K562 (cell line): ENCODE measurements at regions not wholly inside any gene's neighbourhood (a gene's known extent, or its start where the extent isn't known, plus 50 kb on each side); places are given as distances from the start of the nearest gene placed in this dataset.

ENCODE experiments used
- ATAC-seq: fragments of 200-7000 bp; cut with Tn5 transposase; 3 replicates; pipeline ENCODE4 v1.9.1; 2020; ENCODE audit warnings: moderate library complexity
- BruUV-seq: library from RNA; stranded (reverse); fragments of 400-500 nt; replicated peaks from 2 replicates; lab custom pipeline; 2021; lab: Mats Ljungman, UMichigan
- CTCF ChIA-PET: fragments of 300-600 bp; formaldehyde crosslinking; extraction: SDS; loops from one replicate; lab custom pipeline; 2021; ENCODE audit warnings: low intra/inter-chr PET ratio; lab: Yijun Ruan, JAX
- POLR2A ChIA-PET: fragments of 300-600, 350-650 bp; sonication (Branson Sonifier 250); formaldehyde crosslinking; extraction: SDS; loops from one replicate; lab custom pipeline; 2021; ENCODE audit warnings: antibody characterized with exemption, inconsistent platforms; lab: Yijun Ruan, JAX
- DNase-seq, 4 experiments: peaks; one replicate each; pipeline versions ENCODE4 v3.0.0 to v3.0.0-alpha.2; 2011 to 2018; ENCODE audit warnings: low spot score in 3 of 4, mixed read lengths in 3 of 4; ENCODE audit errors: extremely low read depth in 1 of 4
- FAIRE-seq: peaks from 2 replicates; lab custom pipeline; 2011; peaks lifted over from hg19 to GRCh38; lab: Jason Lieb, UNC
- H2AFZ ChIP-seq: 2 replicates; pipeline ENCODE4 v1.6.0; 2011; ENCODE audit warnings: low read depth, low read length, control low read depth, inconsistent platforms
- H3K27ac ChIP-seq: fragments of 200-600 bp; 3 replicates; pipeline ENCODE4 v1.8.0; 2011; ENCODE audit warnings: low read depth, mild to moderate bottlenecking, control low read depth, inconsistent platforms, low read length, moderate library complexity, mixed read lengths; ENCODE audit errors: extremely low read depth
- H3K27me3 ChIP-seq, 2 experiments: fragments of 300-600 bp in 1 of 2; 2 replicates in 1 of 2; 3 replicates in 1 of 2; pipeline versions ENCODE4 v1.6.0 to v1.8.0; 2011; ENCODE audit warnings: inconsistent platforms in 2 of 2, low read length in 2 of 2, mild to moderate bottlenecking in 1 of 2, mixed read lengths in 1 of 2, moderate library complexity in 1 of 2; ENCODE audit not compliant: control insufficient read depth in 2 of 2, insufficient read depth in 2 of 2
- H3K36me3 ChIP-seq: fragments of 300-600 bp; 3 replicates; pipeline ENCODE4 v1.8.0; 2011; ENCODE audit warnings: mild to moderate bottlenecking, low read length, inconsistent platforms; ENCODE audit not compliant: control insufficient read depth, insufficient read depth
- H3K4me1 ChIP-seq, 2 experiments: fragments of 200-600 bp in 1 of 2; replicated peaks in 1 of 2; 2 replicates in 1 of 2; 3 replicates in 1 of 2; pipeline versions ENCODE4 v1.5.1 to v1.8.0; 2011; ENCODE audit warnings: inconsistent platforms in 2 of 2, low read length in 2 of 2, mild to moderate bottlenecking in 1 of 2, mixed read lengths in 1 of 2, moderate library complexity in 1 of 2; ENCODE audit not compliant: control insufficient read depth in 2 of 2, insufficient read depth in 2 of 2
- H3K4me2 ChIP-seq: 2 replicates; pipeline ENCODE4 v1.6.1; 2011; ENCODE audit warnings: low read length, control low read depth, inconsistent platforms, mixed read lengths; ENCODE audit not compliant: insufficient read depth
- H3K4me3 ChIP-seq: fragments of 200-600 bp; sonication (generic), shearing (Covaris generic); 2 replicates; pipeline ENCODE4 v1.5.1; 2016; ENCODE audit warnings: control low read depth, inconsistent platforms
- H3K79me2 ChIP-seq: fragments of 200-600 bp; 3 replicates; pipeline ENCODE4 v1.8.0; 2011; ENCODE audit warnings: low read length, inconsistent platforms; ENCODE audit not compliant: control insufficient read depth, insufficient read depth
- H3K9ac ChIP-seq, 2 experiments: 2 replicates each; pipeline versions ENCODE4 v1.6.0 to v1.6.1; 2011; ENCODE audit warnings: low read depth in 2 of 2, low read length in 2 of 2, control low read depth in 1 of 2, inconsistent platforms in 1 of 2, mild to moderate bottlenecking in 1 of 2, mixed read lengths in 1 of 2; ENCODE audit not compliant: insufficient read depth in 1 of 2
- H3K9me1 ChIP-seq: one replicate; pipeline ENCODE4 v1.6.0; 2011; ENCODE audit warnings: inconsistent platforms, mild to moderate bottlenecking, low read length, moderate library complexity; ENCODE audit not compliant: control insufficient read depth, insufficient read depth
- H3K9me3 ChIP-seq: replicated peaks from 2 replicates; pipeline ENCODE4 v1.5.1; 2011; ENCODE audit warnings: low read depth, low read length, inconsistent platforms; ENCODE audit not compliant: control insufficient read depth, insufficient read depth
- H4K20me1 ChIP-seq: replicated peaks from 2 replicates; pipeline ENCODE4 v1.6.1; 2011; ENCODE audit warnings: low read length, inconsistent platforms, mixed read lengths; ENCODE audit not compliant: control insufficient read depth, insufficient read depth
- ARID4B ChIP-seq: sonication (generic); formaldehyde crosslinking; IDR thresholded peaks from 2 replicates; pipeline ENCODE4 v1.8.0; 2022; ENCODE audit warnings: mild to moderate bottlenecking, missing genetic modification reagents
- LARP7 ChIP-seq: fragments of 450-650 bp; IDR thresholded peaks from 2 replicates; pipeline ENCODE4 v1.6.1; 2016
- LCOR ChIP-seq: sonication (generic); formaldehyde crosslinking; IDR thresholded peaks from 2 replicates; pipeline ENCODE4 v1.8.0; 2022; ENCODE audit warnings: mild to moderate bottlenecking, missing genetic modification reagents
- RBM14 ChIP-seq: fragments of 200-400 bp; formaldehyde crosslinking; IDR thresholded peaks from 2 replicates; pipeline ENCODE4 v1.6.1; 2018; ENCODE audit warnings: low read depth, mild to moderate bottlenecking, low read length, moderate library complexity, borderline replicate concordance; ENCODE audit not compliant: insufficient read depth
- RNF2 ChIP-seq: sonication (generic); IDR thresholded peaks from 2 replicates; pipeline ENCODE4 v1.6.1; 2016
- SAP30 ChIP-seq: fragments of 200-600 bp; sonication (generic); IDR thresholded peaks from 2 replicates; pipeline ENCODE4 v1.6.1; 2012; ENCODE audit warnings: borderline replicate concordance, low read depth, mild to moderate bottlenecking, moderate library complexity, low read length, control low read depth, inconsistent platforms; ENCODE audit not compliant: insufficient read depth, poor library complexity, severe bottlenecking
- SIN3A ChIP-seq, 2 experiments: fragments of 150-350 bp in 1 of 2; IDR thresholded peaks; 2 replicates each; pipeline ENCODE4 v1.6.1; 2011 to 2016; ENCODE audit warnings: borderline replicate concordance in 2 of 2, low read depth in 2 of 2, low read length in 2 of 2, mild to moderate bottlenecking in 2 of 2, moderate library complexity in 2 of 2; ENCODE audit not compliant: control insufficient read depth in 1 of 2
- STAT5A ChIP-seq: IDR thresholded peaks from 2 replicates; pipeline ENCODE4 v1.6.1; 2012; ENCODE audit warnings: low read length, inconsistent platforms, borderline replicate concordance
- ZC3H11A ChIP-seq: IDR thresholded peaks from 2 replicates; pipeline ENCODE4 v1.6.1; 2012; ENCODE audit warnings: low read depth, low read length, improper control_type of control experiment
- ZNF224 ChIP-seq: sonication (generic); formaldehyde crosslinking; IDR thresholded peaks from 2 replicates; pipeline ENCODE4 v1.8.0; 2022; ENCODE audit warnings: mild to moderate bottlenecking, missing genetic modification reagents
- ZNF431 ChIP-seq: sonication (generic); formaldehyde crosslinking; IDR thresholded peaks from 2 replicates; pipeline ENCODE4 v1.8.0; 2022; ENCODE audit warnings: mild to moderate bottlenecking, missing genetic modification reagents
- ZNF740 ChIP-seq, 3 experiments: fragments of 200-800 bp in 1 of 3; sonication (Bioruptor generic) in 1 of 3; sonication (generic) in 1 of 3; formaldehyde crosslinking in 1 of 3; IDR thresholded peaks; 2 replicates each; pipeline versions ENCODE4 v1.6.1 to v1.8.0; 2016 to 2022; ENCODE audit warnings: mild to moderate bottlenecking in 2 of 3, missing compliant biosample characterization in 2 of 3, missing genetic modification characterization in 2 of 3, missing genetic modification reagents in 1 of 3
- WGBS: fragments of 100-300 bp; shearing (Covaris generic); methylation state at CpG from one replicate; pipeline ENCODE4 v1.1.6; 2016; ENCODE audit warnings: low coverage, mixed read lengths; ENCODE audit not compliant: insufficient coverage; ENCODE audit errors: missing lambda C conversion rate; 5-methylcytosine and 5-hydroxymethylcytosine counted together
- in situ Hi-C: fragments of 300-500 bp; cut with MboI; formaldehyde crosslinking; loops from 4 replicates; pipeline ENCODE4 v1.15.0; 2018; ENCODE audit warnings: inconsistent platforms, mixed read lengths
- intact Hi-C: fragments of 100-400 bp; cut with micrococcal nuclease; formaldehyde crosslinking; loops from 2 replicates; pipeline ENCODE4 v1.14.2; 2022
- TF ChIP-seq, protein P1 (sequence below): fragments of 250-450 bp; sonication (Bioruptor Pico); IDR thresholded peaks from 2 replicates; pipeline ENCODE4 v1.4.0; 2020; ENCODE audit warnings: mild to moderate bottlenecking, moderate library complexity

DNA sequence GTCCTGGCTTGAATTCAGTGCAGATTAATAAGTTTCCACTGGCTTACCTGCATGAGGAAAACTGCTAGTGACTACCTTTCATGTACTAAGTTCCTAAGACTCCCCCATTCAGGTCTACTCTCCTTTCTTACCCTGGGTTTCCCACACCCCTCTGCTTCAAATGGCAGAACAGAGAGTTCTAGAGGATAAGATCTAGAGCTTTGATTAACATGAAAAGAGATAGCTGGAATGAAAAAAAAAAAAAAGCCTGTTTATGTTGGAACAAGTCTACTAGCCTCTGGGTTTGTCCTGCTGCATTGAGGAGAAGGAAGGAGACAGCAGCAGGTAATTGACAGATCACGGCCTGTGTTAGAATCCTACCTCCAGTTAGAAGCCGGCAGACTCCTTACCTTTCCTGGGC, 201.4 kb upstream of the SOX4 start:
- Histone ChIP-seq H3K9ac (no peak overlapping the region), H2AFZ (no peak overlapping the region), H3K4me2 (no peak overlapping the region), H3K9me3 (no peaks in the 10 kb centered on the region), H3K9me1 (no peaks in the 10 kb centered on the region), H3K27ac (no peak overlapping the region), H3K4me1 (no peaks in the 10 kb centered on the region), H3K27me3 (peaks cover 6 to 7% of the 10 kb centered on the region in 2 experiments; a peak in 2 of 5 replicates), H4K20me1 (no peaks in the 10 kb centered on the region), H3K4me3 (no peak overlapping the region), H3K79me2 (no peaks in the 10 kb centered on the region), H3K36me3 (no peaks in the 10 kb centered on the region)
- 0% methylated on average over 2 of the region's 2 CpGs for WGBS
- in situ Hi-C loops: no loop called here
- no peak for ATAC-seq
- intact Hi-C loops: no loop called here
- DNase-seq: no peak
- no TSS peak for BruUV-seq
- FAIRE-seq: no peak
- POLR2A ChIA-PET: interaction anchor here (0.8 kb wide), 1 partner anchor 21 kb away, joined by 3 read pairs; no protein-coding TSS in a partner anchor
- CTCF ChIA-PET: no interaction called here
- no peak for TF ChIP-seq RBM14
- TF ChIP-seq ZNF431 (CRISPR knock-in tag): no peak
- TF ChIP-seq STAT5A: no peak
- TF ChIP-seq RNF2: no peak
- no peak for TF ChIP-seq ZNF740 (CRISPR knock-in tag; IDR thresholded peaks at IDR 0.05)
- no peak for TF ChIP-seq ZNF740 (tag; IDR thresholded peaks at IDR 0.05)
- no peak for TF ChIP-seq SAP30
- no peak for TF ChIP-seq LCOR
- TF ChIP-seq ZC3H11A: no peak
- TF ChIP-seq ZNF224 (CRISPR knock-in tag): no peak
- TF ChIP-seq ARID4B: no peak
- no peak for TF ChIP-seq SIN3A (IDR thresholded peaks at IDR 0.05; ENCODE audit: borderline replicate concordance in 2 of 2, control insufficient read depth in 1 of 2, low read depth in 2 of 2, low read length in 2 of 2)
- TF ChIP-seq LARP7: no peak
- TF ChIP-seq, protein P1, sequence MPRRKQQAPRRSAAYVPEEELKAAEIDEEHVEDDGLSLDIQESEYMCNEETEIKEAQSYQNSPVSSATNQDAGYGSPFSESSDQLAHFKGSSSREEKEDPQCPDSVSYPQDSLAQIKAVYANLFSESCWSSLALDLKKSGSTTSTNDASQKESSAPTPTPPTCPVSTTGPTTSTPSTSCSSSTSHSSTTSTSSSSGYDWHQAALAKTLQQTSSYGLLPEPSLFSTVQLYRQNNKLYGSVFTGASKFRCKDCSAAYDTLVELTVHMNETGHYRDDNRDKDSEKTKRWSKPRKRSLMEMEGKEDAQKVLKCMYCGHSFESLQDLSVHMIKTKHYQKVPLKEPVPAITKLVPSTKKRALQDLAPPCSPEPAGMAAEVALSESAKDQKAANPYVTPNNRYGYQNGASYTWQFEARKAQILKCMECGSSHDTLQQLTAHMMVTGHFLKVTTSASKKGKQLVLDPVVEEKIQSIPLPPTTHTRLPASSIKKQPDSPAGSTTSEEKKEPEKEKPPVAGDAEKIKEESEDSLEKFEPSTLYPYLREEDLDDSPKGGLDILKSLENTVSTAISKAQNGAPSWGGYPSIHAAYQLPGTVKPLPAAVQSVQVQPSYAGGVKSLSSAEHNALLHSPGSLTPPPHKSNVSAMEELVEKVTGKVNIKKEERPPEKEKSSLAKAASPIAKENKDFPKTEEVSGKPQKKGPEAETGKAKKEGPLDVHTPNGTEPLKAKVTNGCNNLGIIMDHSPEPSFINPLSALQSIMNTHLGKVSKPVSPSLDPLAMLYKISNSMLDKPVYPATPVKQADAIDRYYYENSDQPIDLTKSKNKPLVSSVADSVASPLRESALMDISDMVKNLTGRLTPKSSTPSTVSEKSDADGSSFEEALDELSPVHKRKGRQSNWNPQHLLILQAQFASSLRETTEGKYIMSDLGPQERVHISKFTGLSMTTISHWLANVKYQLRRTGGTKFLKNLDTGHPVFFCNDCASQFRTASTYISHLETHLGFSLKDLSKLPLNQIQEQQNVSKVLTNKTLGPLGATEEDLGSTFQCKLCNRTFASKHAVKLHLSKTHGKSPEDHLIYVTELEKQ (CRISPR knock-in tag): no peak
